GM21737 (cell line): ENCODE measurements at regions not wholly inside any gene's neighbourhood (a gene's known extent, or its start where the extent isn't known, plus 50 kb on each side); places are given as distances from the start of the nearest gene placed in this dataset.
"Not testable (repeated sequence)": the region's sequence is repeated elsewhere in the genome, so short reads cannot be mapped to it uniquely, and the experiment has no call there.

Experiments
- ATAC-seq: cut with Tn5 transposase; IDR thresholded peaks from one replicate; pipeline ENCODE4 v1.9.1; 2021; ENCODE audit warnings: mild to moderate bottlenecking, moderate library complexity; ENCODE audit not compliant: unreplicated experiment

GRCh38 chr16:58863042-58863441 lies 128.9 kb upstream of the GOT2 start:
- no peak for ATAC-seq

DNA sequence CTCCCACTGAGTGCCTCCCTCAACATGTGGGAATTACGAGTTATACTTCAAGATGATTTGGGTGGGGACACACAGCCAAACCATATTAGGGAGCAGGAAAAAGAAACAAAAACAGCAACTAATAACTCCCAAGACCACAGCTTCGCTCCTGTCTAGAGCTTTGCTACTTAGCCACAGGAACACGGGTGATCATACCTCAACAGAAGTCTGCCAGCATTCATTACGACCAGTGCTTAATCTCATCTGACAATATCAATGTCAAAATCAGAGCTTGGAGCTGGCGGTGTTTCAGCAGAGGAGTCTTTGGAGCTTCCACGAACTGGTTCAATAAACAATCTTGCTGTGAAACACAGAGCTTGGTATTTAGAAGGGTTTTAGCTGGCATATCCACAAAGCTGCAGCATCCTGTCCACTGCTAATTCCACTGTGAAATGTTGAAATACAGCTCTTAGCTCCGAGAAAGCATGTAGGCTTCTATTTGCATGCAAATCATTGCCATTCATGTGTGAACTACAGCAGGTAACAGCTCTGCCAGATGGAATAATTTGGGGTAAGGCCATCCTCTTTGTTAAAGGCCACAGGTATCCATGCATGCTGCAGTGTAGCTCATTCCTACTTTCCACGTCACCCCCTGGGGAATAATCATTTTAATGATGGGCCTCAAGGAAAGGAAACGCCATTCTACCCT lies 128.4 kb upstream of the GOT2 start:
- ATAC-seq: no peak

DNA sequence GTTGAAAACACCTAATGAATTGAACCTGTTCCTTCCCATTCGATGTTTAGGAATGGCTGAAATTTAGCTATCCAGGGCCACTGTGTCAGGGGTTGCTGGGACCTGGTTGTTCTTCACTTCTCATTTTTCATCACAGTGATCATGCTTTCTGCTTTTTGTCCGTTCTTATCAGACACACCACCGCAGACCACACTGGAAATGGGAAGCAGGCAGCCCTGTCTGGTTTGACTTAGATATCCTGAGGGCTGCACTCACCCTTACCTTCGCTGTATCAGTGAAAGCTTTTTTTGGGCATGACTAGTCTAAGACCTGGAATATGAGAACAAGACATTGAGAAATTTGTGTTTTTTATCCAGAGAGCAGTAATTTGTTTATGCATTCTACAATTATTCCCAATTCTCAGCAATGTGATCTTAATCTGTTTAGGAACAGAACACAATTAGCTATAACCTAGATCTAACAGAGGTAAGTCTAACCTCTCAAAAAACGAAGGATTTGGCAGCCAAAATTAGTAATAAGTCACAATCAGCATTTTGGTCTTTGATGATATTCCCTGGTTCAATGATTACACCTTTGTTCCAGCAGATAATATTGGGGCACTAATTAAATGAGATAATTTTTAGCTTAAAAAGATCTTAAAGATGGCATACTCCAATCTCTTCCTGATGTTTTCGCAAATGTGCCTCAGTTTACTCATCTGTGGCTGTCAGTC lies 126.0 kb upstream of the GOT2 start:
- no peak for ATAC-seq

- not testable (repeated sequence) for ATAC-seq
Observed at GRCh38 chr16:58858577-58858976, 124.5 kb upstream of the GOT2 start.

- ATAC-seq: no peak
Observed at GRCh38 chr16:58855291-58855863, 121.3 kb upstream of the GOT2 start.

DNA sequence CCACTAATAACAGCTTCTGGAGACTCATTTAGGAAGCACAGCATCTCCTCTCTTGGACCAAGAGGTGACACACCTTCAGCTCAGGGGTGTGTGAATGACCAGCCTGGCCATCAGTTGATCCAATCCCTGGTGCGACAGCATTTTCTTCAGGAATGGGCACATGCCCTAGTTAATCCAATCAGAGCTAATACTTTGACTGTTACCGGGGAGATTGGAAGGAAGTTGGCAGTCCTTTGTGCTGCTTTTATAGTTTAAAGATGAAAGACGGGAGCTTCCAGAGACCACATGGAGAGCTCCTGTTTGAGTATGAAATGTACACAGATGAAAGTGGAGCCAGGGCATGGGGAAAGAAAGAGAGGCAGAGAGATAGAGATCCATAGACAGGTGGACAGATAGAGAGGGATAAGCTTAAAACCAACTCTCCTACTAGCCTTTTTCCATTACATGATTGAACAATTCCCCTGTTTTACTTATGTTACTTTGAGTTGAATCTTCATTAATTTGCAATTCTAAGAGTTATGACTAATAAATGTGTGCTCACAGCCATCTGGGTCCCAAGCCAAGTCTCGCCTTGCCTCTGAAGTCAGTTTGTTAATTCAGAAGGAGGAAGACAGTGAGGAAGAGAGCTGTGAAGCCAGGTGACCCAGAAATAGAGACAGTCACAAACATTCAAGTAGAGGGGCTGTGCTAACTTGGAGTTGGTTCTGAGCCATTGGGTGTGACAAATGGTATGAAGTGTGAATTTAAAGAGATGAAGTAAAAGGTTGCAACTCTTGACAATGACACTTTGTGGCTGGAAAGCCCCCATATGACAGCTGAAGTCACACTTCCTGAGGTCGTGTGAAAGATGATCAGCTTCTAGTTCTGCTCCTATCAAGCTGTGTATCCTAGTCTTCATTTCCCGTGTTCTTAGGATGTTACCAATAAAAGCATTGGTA lies 120.0 kb upstream of the GOT2 start:
- ATAC-seq: peak; percentile 73

DNA sequence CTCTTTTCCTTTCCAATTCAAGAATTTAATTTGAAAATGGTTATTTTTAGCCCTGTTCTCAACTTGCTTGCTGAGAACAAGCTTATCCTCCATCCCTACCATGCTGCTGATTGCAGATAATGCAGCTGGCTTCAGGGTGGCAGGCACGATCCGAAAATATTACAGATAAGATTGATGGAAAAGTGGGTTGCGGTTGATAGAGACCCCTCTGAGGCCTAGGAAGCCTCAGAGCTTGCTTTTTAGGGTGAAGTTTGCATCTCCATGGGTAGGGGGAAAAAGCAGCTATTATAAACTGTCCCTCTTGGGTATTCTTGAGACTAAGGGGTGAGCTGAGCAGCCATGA lies 116.5 kb upstream of the GOT2 start:
- ATAC-seq: no peak

DNA sequence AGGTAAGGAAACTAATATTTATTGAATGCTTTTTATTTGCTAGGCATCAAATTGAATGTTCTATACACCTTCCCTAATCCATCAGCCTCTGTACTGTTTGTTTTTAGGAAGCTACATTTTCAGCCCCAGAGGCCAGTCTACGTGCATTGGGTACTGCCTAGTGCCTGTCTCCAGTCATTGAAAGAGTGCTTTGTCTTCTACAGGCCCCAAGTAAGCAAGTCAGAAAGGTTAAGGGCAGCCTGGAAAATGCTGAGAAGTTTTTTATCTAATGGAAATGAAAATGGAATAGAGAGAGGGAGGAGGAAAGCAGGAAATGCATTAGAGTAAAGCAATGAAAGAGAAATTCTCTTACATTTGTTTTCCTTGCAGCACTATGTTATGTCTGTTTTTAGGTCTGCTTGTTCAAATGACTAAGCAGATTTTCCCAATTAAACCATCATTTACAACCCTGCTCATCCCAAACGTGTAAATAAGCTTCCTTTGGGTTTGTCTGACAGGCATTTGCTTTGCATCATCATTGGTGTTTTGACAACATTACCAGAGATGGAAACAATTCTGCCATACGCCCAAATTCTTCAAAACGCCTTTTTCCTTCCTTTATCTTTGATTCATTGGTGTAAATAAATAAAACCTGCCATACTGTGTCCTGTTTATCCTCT lies 116.0 kb upstream of the GOT2 start:
- ATAC-seq: no peak

- ATAC-seq: no peak
Observed at GRCh38 chr16:58848662-58849002, 114.5 kb upstream of the GOT2 start.

DNA sequence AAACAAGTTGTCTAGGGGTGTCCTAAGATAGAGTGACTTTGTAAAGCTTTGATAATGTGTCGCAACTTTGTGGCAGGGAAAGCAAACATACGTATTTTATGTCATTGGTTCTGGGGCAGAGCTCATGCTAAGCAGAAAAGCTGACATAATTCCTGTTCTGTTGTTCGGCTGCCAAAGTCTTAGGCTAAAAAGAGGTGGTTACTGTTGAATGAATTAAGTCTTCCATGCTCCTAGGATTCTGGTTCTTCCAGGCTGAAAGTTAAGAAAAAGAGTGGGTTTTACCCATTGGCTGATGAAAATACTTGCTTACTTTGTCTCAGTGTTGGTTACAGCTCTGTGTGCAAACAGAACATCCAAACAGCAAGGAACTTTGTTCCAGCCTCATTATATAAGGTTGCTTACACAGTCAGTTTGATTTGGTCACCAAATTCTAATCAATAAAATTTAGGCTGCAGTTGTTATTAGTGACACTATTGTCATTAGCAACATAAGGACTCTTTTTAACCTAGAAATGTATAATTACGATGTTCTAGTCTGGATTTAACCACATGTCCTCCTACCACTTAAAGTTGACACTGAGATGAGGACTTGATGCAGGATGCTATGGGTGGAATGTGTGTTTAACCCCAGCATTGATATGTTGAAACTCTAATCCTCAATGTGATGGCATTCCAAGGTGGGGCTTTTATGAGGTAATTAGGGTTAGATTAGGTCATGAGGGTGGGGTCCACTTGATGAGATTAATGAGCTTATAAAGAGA lies 114.0 kb upstream of the GOT2 start:
- no peak for ATAC-seq

- not testable (repeated sequence) for ATAC-seq
Observed at GRCh38 chr16:58846226-58846625, 112.1 kb upstream of the GOT2 start.

GRCh38 chr16:58843675-58844074 lies 109.6 kb upstream of the GOT2 start:
- no peak for ATAC-seq

- ATAC-seq: peak; percentile 71
Observed at GRCh38 chr16:58842746-58843145, 108.6 kb upstream of the GOT2 start.

DNA sequence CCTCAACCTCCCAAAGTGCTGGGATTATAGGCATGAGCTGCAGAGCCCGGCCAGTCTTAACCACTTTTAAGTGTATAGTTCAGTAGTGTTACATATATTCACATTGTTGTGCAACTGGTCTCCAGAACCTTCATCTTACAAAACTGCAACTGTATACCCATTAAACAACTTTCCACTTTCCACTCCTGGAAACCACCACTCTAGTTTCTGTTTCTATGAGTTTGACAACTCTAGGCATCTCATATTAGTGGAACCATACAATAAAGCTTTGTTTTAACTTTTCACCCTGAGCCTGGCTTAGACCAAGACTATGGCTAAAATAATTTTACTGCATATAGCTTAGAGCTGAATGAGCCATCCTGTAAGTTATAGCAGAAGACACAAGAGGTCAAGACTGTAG lies 108.0 kb upstream of the GOT2 start:
- ATAC-seq: peak; percentile 45

DNA sequence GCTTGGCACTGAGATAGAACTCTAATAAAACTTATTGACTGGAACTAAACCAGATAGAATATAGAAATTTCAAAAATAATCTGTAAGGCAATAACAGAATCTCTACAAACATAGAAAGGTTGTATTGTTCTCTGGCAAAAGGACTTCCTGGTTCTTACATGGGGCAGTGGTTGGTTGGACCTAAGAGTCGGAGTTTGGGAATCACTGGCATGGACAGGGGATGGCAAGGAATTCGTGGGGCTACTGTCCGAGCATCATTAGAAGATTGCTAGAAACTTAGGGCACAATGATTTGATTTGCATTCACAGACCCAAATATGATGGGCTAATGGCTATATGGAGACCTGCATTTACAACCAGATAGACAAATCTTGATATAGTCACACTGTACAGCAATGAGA lies 103.8 kb upstream of the GOT2 start:
- no peak for ATAC-seq

DNA sequence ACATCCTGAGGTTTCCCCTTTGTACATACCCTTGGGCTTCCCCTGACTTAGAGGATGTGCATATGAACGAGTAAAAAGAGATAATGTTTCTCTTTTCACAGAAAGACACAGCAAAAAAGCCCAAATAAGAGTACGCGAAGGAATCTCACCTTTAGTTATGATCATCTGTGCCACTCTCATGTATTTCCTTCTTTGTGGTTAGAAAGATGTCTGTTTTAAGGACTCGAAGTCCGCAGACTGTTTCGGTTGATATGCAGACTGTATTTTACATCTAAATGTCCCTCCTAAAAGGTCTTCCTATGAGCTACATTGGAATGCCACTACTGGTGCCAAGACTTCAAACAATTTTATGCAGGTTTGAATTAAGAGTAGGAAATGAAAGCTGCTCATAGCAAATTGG lies 102.3 kb upstream of the GOT2 start:
- ATAC-seq: no peak

DNA sequence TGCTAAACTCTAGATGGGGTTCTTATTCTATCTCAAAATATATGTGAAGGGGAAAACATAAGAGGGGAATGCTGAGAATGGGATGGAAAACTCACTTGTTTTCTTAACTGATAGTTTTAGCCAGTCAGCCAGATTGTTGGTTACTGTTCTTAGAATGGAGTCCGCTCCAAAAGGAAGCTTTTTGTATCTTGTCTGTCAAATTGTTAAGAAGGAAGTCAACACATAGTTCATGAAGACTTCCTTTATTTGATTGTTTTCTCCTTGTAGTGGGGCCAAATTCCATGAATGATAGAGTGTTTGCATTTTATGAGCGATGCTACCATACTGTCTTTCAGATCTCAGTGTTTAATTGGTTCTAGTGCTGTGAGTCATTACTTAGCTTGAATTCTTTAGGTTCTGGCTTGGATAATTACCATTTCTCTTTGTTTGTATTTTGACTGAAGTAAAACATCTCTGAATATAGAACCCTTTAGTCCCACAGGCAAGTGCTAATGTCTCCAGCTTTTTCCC lies 98.3 kb upstream of the GOT2 start:
- no peak for ATAC-seq

- no peak for ATAC-seq
Observed at GRCh38 chr16:58831386-58831785, 97.3 kb upstream of the GOT2 start.

- ATAC-seq: no peak
Observed at GRCh38 chr16:58828901-58829545, 94.9 kb upstream of the GOT2 start.

DNA sequence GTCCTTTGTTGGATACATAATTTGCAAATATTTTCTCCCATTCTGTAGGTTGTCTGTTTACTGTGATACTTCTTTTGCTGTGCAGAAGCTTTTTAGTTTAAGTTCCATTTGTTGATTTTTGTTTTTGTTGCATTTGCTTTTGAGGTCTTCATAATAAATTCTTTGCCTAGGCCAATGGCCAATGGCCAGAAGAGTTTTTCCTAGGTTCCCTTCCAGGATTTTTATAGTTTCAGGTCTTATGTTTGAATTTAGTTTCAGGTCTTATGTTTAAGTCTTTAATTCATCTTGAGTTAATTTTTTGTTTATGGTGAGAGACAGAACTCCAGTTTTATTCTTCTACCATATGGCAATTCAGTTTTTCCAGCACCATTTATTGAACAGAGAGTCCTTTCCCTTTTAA lies 90.1 kb upstream of the GOT2 start:
- no peak for ATAC-seq
